Liver (tissue), 3 donors: ENCODE measurements at regions not wholly inside any gene's neighbourhood (a gene's known extent, or its start where the extent isn't known, plus 50 kb on each side); places are given as distances from the start of the nearest gene placed in this dataset.

Experiments used
- GABPA ChIP-seq, 2 donors: IDR thresholded peaks in 1 of 2; conservative IDR thresholded peaks in 1 of 2; 2 replicates each; pipeline ENCODE4 v1.6.1; 2016; ENCODE audit warnings: antibody characterized with exemption in 2 of 2, mild to moderate bottlenecking in 1 of 2, moderate library complexity in 1 of 2
- HNF4A ChIP-seq, 2 donors: conservative IDR thresholded peaks; 2 replicates each; pipeline ENCODE4 v1.6.1; 2016; ENCODE audit warnings: antibody characterized with exemption in 2 of 2, mild to moderate bottlenecking in 2 of 2
- JUND ChIP-seq, 2 donors: IDR thresholded peaks; 2 replicates each; pipeline ENCODE4 v1.6.1; 2016; ENCODE audit warnings: antibody characterized with exemption in 2 of 2
- RAD21 ChIP-seq, 2 donors: IDR thresholded peaks; 2 replicates each; pipeline ENCODE4 v1.6.1; 2016; ENCODE audit warnings: antibody characterized with exemption in 2 of 2, mild to moderate bottlenecking in 2 of 2
- RXRA ChIP-seq, 2 donors: IDR thresholded peaks; 2 replicates each; pipeline ENCODE4 v1.6.1; 2017 to 2018; ENCODE audit warnings: antibody characterized with exemption in 2 of 2, mild to moderate bottlenecking in 1 of 2
- SP1 ChIP-seq: IDR thresholded peaks from 2 replicates; pipeline ENCODE4 v1.6.1; 2018; ENCODE audit warnings: antibody characterized with exemption, mild to moderate bottlenecking
- TAF1 ChIP-seq: conservative IDR thresholded peaks from 2 replicates; pipeline ENCODE4 v1.6.1; 2016; ENCODE audit warnings: antibody characterized with exemption, mild to moderate bottlenecking
- YY1 ChIP-seq: IDR thresholded peaks from 2 replicates; pipeline ENCODE4 v1.6.1; 2016; ENCODE audit warnings: antibody characterized with exemption, mild to moderate bottlenecking
- TF ChIP-seq, protein P1 (sequence below): fragments of 150-350 bp; IDR thresholded peaks from 2 replicates; pipeline ENCODE4 v1.5.1; 2017; ENCODE audit warnings: improper control_type of control experiment, low read depth, low read length; ENCODE audit not compliant: missing input control
- TF ChIP-seq, protein P2 (sequence below): IDR thresholded peaks from 2 replicates; pipeline ENCODE4 v1.6.1; 2016; ENCODE audit warnings: antibody characterized with exemption, mild to moderate bottlenecking
- TF ChIP-seq, protein P3 (sequence below): IDR thresholded peaks from 2 replicates; pipeline ENCODE4 v1.6.1; 2016; ENCODE audit warnings: antibody characterized with exemption
- donor health status: healthy.
- donor health status: healthy.

DNA sequence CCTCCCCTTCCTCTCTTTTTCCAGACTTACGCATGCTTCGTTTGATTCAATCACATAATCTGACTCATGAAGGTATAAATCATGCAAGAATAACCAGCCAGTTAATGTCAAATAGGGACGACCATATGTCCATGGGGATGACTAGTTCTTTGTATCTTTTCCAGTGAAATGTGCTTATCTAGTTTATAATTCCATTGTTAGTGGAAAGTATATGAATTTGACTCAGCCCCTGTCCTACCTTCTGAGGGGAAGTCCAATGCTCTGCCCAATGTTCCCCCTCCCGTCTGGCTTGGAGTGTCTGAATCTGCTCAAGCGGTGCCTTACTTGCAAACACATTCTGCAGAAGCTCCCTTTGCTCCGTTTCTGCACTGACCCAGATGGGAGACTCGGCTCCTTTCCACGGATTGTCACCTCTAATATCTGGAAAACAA lies 55.0 kb upstream of the EPHB3 start:
- TF ChIP-seq, protein P1, sequence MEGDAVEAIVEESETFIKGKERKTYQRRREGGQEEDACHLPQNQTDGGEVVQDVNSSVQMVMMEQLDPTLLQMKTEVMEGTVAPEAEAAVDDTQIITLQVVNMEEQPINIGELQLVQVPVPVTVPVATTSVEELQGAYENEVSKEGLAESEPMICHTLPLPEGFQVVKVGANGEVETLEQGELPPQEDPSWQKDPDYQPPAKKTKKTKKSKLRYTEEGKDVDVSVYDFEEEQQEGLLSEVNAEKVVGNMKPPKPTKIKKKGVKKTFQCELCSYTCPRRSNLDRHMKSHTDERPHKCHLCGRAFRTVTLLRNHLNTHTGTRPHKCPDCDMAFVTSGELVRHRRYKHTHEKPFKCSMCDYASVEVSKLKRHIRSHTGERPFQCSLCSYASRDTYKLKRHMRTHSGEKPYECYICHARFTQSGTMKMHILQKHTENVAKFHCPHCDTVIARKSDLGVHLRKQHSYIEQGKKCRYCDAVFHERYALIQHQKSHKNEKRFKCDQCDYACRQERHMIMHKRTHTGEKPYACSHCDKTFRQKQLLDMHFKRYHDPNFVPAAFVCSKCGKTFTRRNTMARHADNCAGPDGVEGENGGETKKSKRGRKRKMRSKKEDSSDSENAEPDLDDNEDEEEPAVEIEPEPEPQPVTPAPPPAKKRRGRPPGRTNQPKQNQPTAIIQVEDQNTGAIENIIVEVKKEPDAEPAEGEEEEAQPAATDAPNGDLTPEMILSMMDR = no peak
- TF ChIP-seq, protein P2, sequence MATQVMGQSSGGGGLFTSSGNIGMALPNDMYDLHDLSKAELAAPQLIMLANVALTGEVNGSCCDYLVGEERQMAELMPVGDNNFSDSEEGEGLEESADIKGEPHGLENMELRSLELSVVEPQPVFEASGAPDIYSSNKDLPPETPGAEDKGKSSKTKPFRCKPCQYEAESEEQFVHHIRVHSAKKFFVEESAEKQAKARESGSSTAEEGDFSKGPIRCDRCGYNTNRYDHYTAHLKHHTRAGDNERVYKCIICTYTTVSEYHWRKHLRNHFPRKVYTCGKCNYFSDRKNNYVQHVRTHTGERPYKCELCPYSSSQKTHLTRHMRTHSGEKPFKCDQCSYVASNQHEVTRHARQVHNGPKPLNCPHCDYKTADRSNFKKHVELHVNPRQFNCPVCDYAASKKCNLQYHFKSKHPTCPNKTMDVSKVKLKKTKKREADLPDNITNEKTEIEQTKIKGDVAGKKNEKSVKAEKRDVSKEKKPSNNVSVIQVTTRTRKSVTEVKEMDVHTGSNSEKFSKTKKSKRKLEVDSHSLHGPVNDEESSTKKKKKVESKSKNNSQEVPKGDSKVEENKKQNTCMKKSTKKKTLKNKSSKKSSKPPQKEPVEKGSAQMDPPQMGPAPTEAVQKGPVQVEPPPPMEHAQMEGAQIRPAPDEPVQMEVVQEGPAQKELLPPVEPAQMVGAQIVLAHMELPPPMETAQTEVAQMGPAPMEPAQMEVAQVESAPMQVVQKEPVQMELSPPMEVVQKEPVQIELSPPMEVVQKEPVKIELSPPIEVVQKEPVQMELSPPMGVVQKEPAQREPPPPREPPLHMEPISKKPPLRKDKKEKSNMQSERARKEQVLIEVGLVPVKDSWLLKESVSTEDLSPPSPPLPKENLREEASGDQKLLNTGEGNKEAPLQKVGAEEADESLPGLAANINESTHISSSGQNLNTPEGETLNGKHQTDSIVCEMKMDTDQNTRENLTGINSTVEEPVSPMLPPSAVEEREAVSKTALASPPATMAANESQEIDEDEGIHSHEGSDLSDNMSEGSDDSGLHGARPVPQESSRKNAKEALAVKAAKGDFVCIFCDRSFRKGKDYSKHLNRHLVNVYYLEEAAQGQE = no peak
- no peak for TF ChIP-seq TAF1
- TF ChIP-seq SP1 = no peak
- TF ChIP-seq, protein P3, sequence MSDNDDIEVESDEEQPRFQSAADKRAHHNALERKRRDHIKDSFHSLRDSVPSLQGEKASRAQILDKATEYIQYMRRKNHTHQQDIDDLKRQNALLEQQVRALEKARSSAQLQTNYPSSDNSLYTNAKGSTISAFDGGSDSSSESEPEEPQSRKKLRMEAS = no peak
- no peak for TF ChIP-seq YY1
- no peak for TF ChIP-seq RXRA (IDR thresholded peaks at IDR 0.05)
- TF ChIP-seq HNF4A (conservative IDR thresholded peaks at IDR 0.05) = no peak
- no peak for TF ChIP-seq RAD21 (IDR thresholded peaks at IDR 0.05)
- TF ChIP-seq JUND (IDR thresholded peaks at IDR 0.05) = no peak
- TF ChIP-seq GABPA (IDR thresholded peaks at IDR 0.05 in 1 of 2, conservative IDR thresholded peaks at IDR 0.05 in 1 of 2) = no peak
